Sigmoid colon (tissue), 6 donors: ENCODE measurements at regions not wholly inside any gene's neighbourhood (a gene's known extent, or its start where the extent isn't known, plus 50 kb on each side); places are given as distances from the start of the nearest gene placed in this dataset.

Source experiments
- DNase-seq: peaks from one replicate; pipeline ENCODE4 v3.0.0-alpha.2; 2019
- H3K27ac ChIP-seq, 4 donors: fragments of 200-600 bp; sonication (generic); one replicate each; pipeline ENCODE4 v1.5.1; 2016 to 2019; ENCODE audit warnings: mild to moderate bottlenecking in 1 of 4
- H3K27me3 ChIP-seq, 3 donors: fragments of 200-600 bp; sonication (generic); one replicate each; pipeline ENCODE4 v1.5.1; 2019; ENCODE audit warnings: mild to moderate bottlenecking in 1 of 3
- H3K36me3 ChIP-seq, 4 donors: fragments of 200-600 bp; sonication (generic); one replicate each; pipeline ENCODE4 v1.5.1; 2016 to 2019
- H3K4me1 ChIP-seq, 4 donors: fragments of 200-600 bp; sonication (generic); one replicate each; pipeline ENCODE4 v1.5.1; 2017 to 2019
- H3K4me3 ChIP-seq, 4 donors: fragments of 200-600 bp; sonication (generic); one replicate each; pipeline ENCODE4 v1.5.1; 2017 to 2019; ENCODE audit warnings: mild to moderate bottlenecking in 2 of 4, moderate library complexity in 1 of 4
- H3K9me3 ChIP-seq, 4 donors: fragments of 200-600 bp in 3 of 4; sonication (generic) in 3 of 4; one replicate each; pipeline versions ENCODE4 v1.5.1 to v1.6.1; 2013 to 2019
- CTCF ChIP-seq, 4 experiments: fragments of 450-650 bp in 3 of 4; fragments of 200-600 bp in 1 of 4; IDR thresholded peaks; one replicate each; pipeline ENCODE4 v1.5.1; 2016 to 2019; ENCODE audit warnings: antibody characterized with exemption in 4 of 4, mild to moderate bottlenecking in 3 of 4, moderate library complexity in 2 of 4
- EP300 ChIP-seq, 4 donors: sonication (generic); formaldehyde crosslinking; IDR thresholded peaks; one replicate each; pipeline ENCODE4 v1.6.1; 2017; ENCODE audit warnings: antibody characterized with exemption in 4 of 4
- POLR2A ChIP-seq, 2 donors: fragments of 450-650 bp; IDR thresholded peaks; one replicate each; pipeline ENCODE4 v1.6.1; 2016; ENCODE audit warnings: antibody characterized with exemption in 2 of 2, mild to moderate bottlenecking in 2 of 2, moderate library complexity in 2 of 2
- POLR2AphosphoS5 ChIP-seq, 4 donors: sonication (generic); formaldehyde crosslinking; IDR thresholded peaks; one replicate each; pipeline ENCODE4 v1.6.1; 2017; ENCODE audit warnings: antibody characterized with exemption in 4 of 4
- WGBS, 2 donors: extraction: QIAGEN DNeasy Blood & Tissue Kit; methylation state at CpG; one replicate each; pipeline ENCODE4 v1.1.7; 2013; 5-methylcytosine and 5-hydroxymethylcytosine counted together
- intact Hi-C: fragments of 100-400 bp; cut with DNase I; formaldehyde crosslinking; loops from one replicate; pipeline ENCODE4 v1.15.1; 2023
- donor health status: healthy with polysubstance abuse.
- donor health status: healthy.

- WGBS, 2 donors, result 74% methylated on average over 6 of the region's 6 CpGs
- no peak for DNase-seq
- H3K9me3 ChIP-seq, result no peaks in the 10 kb centered on the region
- H3K4me3 ChIP-seq, result no peak overlapping the region
- H3K27ac ChIP-seq, result no peak overlapping the region
- H3K4me1 ChIP-seq, result no peaks in the 10 kb centered on the region
- intact Hi-C loops, result no loop called here
- H3K36me3 ChIP-seq, result no peaks in the 10 kb centered on the region
- no peaks in the 10 kb centered on the region for H3K27me3 ChIP-seq
- TF ChIP-seq CTCF (IDR thresholded peaks at IDR 0.05) (no peak), POLR2A (IDR thresholded peaks at IDR 0.05) (no peak), POLR2AphosphoS5 (IDR thresholded peaks at IDR 0.05) (no peak), EP300 (IDR thresholded peaks at IDR 0.05) (no peak)
Measured at GRCh38 chr2:166766220-166766619, 122.1 kb upstream of the XIRP2 start.

- H3K9me3 ChIP-seq, result no peaks in the 10 kb centered on the region
- no peaks in the 10 kb centered on the region for H3K36me3 ChIP-seq
- no peaks in the 10 kb centered on the region for H3K4me1 ChIP-seq
- no peak overlapping the region for H3K27ac ChIP-seq
- no peaks in the 10 kb centered on the region for H3K27me3 ChIP-seq
- intact Hi-C loops, result no loop called here
- H3K4me3 ChIP-seq, result no peak overlapping the region
- no peak for TF ChIP-seq EP300 (IDR thresholded peaks at IDR 0.05)
- TF ChIP-seq CTCF (IDR thresholded peaks at IDR 0.05), result no peak
- no peak for TF ChIP-seq POLR2AphosphoS5 (IDR thresholded peaks at IDR 0.05)
- no peak for TF ChIP-seq POLR2A (IDR thresholded peaks at IDR 0.05)
- no peak for DNase-seq
- WGBS, 2 donors, result 62 to 75% methylated on average over 1 of the region's 1 CpG
Measured at GRCh38 chr2:166765141-166765540, 123.1 kb upstream of the XIRP2 start.

GRCh38 chr2:166764702-166765101, 123.6 kb upstream of the XIRP2 start:
- Histone ChIP-seq H3K27ac (no peak overlapping the region), H3K4me3 (no peak overlapping the region), H3K9me3 (no peaks in the 10 kb centered on the region), H3K36me3 (no peaks in the 10 kb centered on the region), H3K27me3 (no peaks in the 10 kb centered on the region), H3K4me1 (no peaks in the 10 kb centered on the region)
- intact Hi-C loops, result no loop called here
- TF ChIP-seq POLR2A (IDR thresholded peaks at IDR 0.05) (no peak), CTCF (IDR thresholded peaks at IDR 0.05) (no peak), POLR2AphosphoS5 (IDR thresholded peaks at IDR 0.05) (no peak), EP300 (IDR thresholded peaks at IDR 0.05) (no peak)
- no peak for DNase-seq

GRCh38 chr2:166764216-166764615, 124.1 kb upstream of the XIRP2 start:
- Histone ChIP-seq H3K9me3 (no peaks in the 10 kb centered on the region), H3K4me1 (no peaks in the 10 kb centered on the region), H3K27me3 (no peaks in the 10 kb centered on the region), H3K4me3 (no peak overlapping the region), H3K36me3 (no peaks in the 10 kb centered on the region), H3K27ac (no peak overlapping the region)
- no peak for DNase-seq
- no peak for TF ChIP-seq EP300 (IDR thresholded peaks at IDR 0.05)
- no peak for TF ChIP-seq POLR2A (IDR thresholded peaks at IDR 0.05)
- TF ChIP-seq CTCF (IDR thresholded peaks at IDR 0.05), result no peak
- no peak for TF ChIP-seq POLR2AphosphoS5 (IDR thresholded peaks at IDR 0.05)
- 94 to 98% methylated on average over 1 of the region's 1 CpG for WGBS, 2 donors
- intact Hi-C loops, result no loop called here

- DNase-seq, result no peak
- TF ChIP-seq CTCF (IDR thresholded peaks at IDR 0.05), result no peak
- no peak for TF ChIP-seq POLR2AphosphoS5 (IDR thresholded peaks at IDR 0.05)
- no peak for TF ChIP-seq POLR2A (IDR thresholded peaks at IDR 0.05)
- TF ChIP-seq EP300 (IDR thresholded peaks at IDR 0.05), result no peak
- intact Hi-C loops, result no loop called here
- no peak overlapping the region for H3K4me3 ChIP-seq
- WGBS, 2 donors, result 90 to 91% methylated on average over 2 of the region's 2 CpGs
- H3K4me1 ChIP-seq, result no peaks in the 10 kb centered on the region
- H3K27me3 ChIP-seq, result no peaks in the 10 kb centered on the region
- no peaks in the 10 kb centered on the region for H3K9me3 ChIP-seq
- H3K36me3 ChIP-seq, result no peaks in the 10 kb centered on the region
- H3K27ac ChIP-seq, result no peak overlapping the region
Measured at GRCh38 chr2:166762746-166763145, 125.5 kb upstream of the XIRP2 start.
